HG03066 (cell line): ENCODE measurements at regions not wholly inside any gene's neighbourhood (a gene's known extent, or its start where the extent isn't known, plus 50 kb on each side); places are given as distances from the start of the nearest gene placed in this dataset.

ENCODE experiments used
- ATAC-seq: cut with Tn5 transposase; IDR thresholded peaks from one replicate; pipeline ENCODE4 v1.9.1; 2021; ENCODE audit warnings: low read depth; ENCODE audit not compliant: unreplicated experiment

DNA sequence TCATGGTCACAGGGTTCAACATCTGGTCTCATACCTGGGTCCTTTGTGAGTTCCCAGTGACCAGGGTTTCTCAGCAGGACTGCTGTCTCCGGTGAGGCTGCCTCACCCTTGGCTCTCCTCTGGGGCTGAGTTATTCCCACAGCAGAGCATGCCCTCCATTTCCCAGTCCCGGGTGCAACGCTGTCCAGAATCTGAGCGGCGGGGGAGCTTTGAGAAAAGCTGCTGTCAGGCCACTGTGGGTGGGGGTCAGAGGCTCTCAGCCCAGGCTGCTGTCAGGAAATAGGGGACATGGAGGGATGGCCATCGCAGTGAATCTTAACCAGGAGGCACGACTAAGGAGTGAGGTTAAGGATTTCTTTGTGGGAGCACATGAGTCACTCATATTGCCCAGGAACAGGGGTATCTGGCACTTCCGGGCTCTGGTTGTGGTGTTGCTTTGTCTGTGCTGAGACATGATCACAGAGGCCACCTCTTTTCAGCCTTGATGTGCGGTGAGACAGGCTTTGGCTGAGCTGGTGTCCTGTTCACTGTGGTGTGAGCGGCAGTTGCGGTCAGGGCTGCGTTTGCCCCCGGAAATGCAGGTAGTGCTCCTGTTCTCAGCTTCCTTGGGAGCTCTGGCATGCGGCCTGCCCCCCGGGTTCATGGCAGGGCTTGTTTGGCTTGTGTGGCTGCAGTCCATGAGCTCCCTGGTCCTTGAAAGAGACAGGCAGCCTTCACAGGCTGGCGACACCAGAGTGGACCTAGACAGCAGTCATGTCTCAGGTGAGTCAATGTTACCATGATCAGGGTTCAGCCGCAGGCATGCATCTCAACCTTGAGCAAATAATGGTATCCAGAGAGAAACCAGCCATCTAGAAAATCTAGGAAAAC is 310.7 kb upstream of the MYT1L start:
- no peak for ATAC-seq

DNA sequence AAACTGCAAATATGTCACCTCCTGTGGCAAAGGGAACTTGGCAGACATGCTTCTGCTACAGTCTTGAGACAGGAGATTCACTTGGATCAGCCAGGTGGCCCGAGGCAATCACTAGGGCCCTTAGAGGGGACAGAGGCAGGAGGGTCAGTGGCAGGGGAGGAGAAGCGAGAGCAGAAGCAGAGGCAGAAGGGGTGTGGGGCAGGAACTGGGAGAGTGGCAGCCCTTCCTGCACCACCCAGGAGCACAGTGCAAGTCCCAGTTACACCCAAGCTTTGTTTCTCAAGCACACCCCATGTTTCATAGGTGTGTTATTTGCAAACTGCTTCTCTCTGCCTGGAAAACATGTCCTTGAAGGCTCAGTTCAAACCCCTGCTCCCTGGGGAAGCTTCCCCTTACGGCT is 309.7 kb upstream of the MYT1L start:
- no peak for ATAC-seq

GRCh38 chr2:2640371-2640770 is 309.3 kb upstream of the MYT1L start:
- ATAC-seq: no peak

DNA sequence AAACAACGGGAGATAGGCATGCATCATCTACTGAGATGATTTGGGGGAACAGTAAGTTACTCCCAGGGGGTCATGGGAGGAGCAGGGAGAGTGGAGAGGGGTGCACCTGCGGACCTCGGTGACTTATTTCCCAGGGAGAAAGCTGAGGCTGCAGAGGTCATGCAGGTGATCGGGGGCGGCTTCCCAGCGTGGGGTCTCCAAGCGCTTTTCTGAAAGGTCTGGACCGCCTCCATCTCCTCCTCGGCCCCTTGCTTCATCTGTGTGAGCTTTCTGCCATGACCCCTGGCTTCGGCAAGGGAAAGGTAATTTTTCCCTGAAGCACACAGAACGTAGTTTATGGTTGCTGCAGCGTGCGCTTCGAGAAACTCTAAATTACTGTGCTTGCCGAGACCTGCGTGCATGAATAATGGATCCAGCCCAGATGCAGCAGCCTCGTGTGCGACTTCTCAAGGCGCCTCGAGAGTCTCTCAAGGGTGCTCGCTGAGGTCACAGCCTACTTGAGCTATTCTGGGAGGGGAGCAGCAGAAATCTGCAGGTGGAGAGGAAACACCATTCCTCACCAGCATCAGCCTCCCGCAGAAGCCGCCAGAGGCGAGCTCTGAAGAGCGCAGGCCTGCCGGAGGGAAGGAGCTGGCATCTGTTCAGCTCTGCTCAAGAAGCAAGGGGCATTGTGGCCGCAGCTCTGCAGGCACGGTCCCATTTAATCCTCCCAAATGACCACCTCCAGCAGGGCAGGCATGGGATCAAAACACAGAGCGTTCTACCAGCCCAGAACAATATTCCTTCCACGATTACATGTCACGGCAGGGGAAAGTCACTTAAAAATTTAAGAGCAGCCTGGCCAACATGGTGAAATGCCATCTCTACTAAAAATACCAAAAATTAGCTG is 308.4 kb upstream of the MYT1L start:
- ATAC-seq: no peak

- no peak for ATAC-seq
These were observed 307.6 kb upstream of the MYT1L start for GRCh38 chr2:2638547-2639220.

DNA sequence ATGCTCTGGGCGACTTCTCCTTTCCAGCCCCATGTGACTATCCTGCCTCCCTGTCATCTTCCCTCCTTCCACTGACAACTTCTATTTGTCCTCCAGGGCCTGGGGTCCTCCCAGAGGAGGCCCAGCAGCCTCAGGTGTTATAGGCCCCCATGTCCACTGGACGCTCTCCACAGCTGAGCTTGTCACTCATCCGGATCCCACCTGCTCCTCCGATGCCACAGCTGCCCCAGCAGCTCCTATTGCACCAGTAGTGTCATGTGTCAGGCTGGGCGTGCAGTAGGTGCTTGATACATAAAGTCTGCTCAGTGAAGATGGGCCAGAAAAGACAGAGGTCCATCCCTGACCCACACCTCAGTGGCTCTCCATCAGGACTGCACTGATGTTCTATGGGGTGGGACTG is 305.7 kb upstream of the MYT1L start:
- no peak for ATAC-seq

- ATAC-seq: no peak
These were observed 304.0 kb upstream of the MYT1L start for GRCh38 chr2:2635025-2635528.

DNA sequence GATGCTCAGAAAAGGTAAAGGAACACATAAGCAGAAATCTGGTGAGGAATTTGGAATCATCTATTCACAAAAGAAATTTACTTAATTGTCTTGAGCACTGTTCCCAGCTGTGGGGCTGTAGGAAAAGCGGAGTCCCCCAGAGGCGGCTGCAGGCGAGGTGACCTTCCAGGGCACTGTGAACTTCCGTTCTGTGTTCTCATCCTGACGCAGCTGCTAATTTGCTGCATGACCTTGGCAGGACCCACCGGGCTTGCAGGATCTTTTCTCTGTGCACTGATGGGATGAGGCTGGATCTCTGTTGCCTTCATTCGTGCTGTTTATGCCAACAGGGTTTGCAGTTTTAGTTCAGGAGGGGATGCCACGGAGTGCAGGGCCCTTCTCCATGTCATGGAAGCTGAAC is 301.9 kb upstream of the MYT1L start:
- no peak for ATAC-seq

DNA sequence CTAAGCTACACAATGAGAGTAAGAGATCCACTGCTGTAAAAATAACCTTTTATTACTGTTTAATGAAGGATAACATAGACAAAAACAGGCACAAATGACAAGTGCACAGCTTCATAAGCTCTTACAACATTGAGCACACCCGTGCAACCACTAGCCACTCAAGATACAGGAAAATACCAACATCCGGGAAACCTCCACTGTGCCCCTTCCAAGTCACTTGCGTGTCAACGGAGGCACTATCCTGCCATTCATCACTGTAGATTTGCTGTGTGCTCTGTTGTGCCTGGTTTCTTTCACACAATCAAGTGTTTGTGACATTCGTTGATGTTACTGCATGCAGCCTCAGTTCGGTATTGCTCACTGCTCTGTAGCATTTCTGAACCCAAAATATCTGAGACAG is 292.9 kb upstream of the MYT1L start:
- ATAC-seq: no peak

DNA sequence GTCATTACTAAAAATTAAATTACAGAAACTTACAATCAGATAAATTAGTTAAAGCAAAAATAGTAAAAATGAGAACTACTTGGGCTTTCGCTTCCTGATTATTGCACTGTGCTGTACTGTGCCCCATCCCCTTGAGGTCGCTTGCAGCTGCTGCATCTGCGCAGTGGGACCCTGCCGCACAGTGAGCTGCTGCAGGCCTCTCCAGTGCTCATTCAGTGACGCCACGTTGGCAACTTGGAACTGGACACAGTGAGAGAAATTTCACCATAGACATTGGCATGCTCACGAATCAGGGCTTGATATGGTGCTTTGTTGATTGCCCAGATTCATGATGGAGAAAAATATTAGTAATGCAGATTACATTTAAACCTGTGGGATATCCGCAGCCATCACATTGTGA is 290.8 kb upstream of the MYT1L start:
- ATAC-seq: no peak

- ATAC-seq: no peak
These were observed 289.5 kb upstream of the MYT1L start for GRCh38 chr2:2620604-2621003.

DNA sequence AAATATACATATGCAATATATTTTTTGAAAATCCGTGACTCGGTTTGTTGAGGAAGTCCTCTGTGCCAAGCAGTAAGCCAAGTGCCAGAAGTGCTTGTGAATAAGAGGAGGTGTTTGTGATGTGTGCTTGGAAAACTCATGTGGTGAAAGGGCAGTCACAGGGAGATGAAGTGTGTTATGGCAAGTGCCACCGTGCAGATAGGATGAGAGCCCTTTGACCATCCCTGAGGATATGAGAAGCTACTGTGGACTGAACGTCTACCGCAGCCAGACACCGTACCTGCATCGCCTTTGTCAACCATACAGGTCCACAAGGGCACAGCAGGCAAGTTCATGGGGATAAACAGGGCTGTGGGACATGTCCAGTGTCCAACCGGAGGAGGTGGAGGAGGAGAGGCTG is 288.9 kb upstream of the MYT1L start:
- no peak for ATAC-seq

GRCh38 chr2:2614452-2614851 is 283.4 kb upstream of the MYT1L start:
- ATAC-seq: no peak

- peak; percentile 99 for ATAC-seq
These were observed 282.5 kb upstream of the MYT1L start for GRCh38 chr2:2613279-2614199.

DNA sequence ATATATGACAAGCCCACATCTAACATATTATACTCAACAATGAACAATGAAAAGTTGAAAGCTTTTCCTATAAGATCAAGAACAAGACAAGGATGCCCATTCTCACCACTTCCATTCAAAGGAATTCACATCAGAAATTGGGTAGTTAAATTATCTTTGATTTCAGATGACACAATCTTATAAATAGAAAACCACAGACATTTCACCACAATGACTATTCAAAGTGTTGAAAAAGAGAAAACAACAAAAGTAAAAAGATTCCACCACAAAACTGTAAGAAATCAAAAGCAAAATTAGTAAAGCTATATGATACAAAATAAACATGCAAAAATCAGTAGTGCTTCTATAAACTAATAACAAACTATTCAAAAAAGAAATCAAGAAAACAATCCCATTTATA is 279.7 kb upstream of the MYT1L start:
- no peak for ATAC-seq

- ATAC-seq: no peak
These were observed 269.3 kb upstream of the MYT1L start for GRCh38 chr2:2600366-2600765.

GRCh38 chr2:2599441-2599840 is 268.4 kb upstream of the MYT1L start:
- no peak for ATAC-seq

DNA sequence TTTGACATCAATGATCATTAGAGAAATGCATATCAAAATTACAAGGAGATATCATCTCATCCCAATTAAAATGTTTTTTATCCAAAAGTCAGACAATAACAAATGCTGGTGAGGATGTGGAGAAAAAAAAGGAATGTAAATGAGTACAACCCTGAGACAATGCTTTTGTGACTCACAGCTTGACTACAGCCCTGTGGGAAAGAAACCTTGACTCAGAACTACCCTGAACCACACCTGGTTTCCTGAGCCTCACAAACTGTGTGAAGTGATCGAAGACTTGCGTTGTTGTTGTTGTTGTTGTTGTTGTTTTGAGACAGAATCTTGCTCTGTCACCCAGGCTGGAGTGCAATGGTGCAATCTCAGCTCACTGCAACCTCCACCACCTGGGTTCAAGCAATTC is 266.6 kb upstream of the MYT1L start:
- ATAC-seq: no peak

- ATAC-seq: no peak
These were observed 260.5 kb upstream of the MYT1L start for GRCh38 chr2:2591542-2591940.
